ENCODE measurements at regions not wholly inside any gene's neighbourhood (a gene's known extent, or its start where the extent isn't known, plus 50 kb on each side); places are given as distances from the start of the nearest gene placed in this dataset.

GRCh38 chr1:193367863-193368262 is 181.4 kb upstream of the B3GALT2 start:
- H3K27ac ChIP-seq: no peak overlapping the region
- TF ChIP-seq CTCF (IDR thresholded peaks at IDR 0.05) (no peak), ZFX (IDR thresholded peaks at IDR 0.05; ENCODE audit: borderline replicate concordance) (no peak)

GRCh38 chr1:193366764-193367507 is 180.5 kb upstream of the B3GALT2 start:
- TF ChIP-seq ZFX (IDR thresholded peaks at IDR 0.05; ENCODE audit: borderline replicate concordance) (no peak), CTCF (IDR thresholded peaks at IDR 0.05) (no peak)
- H3K27ac ChIP-seq: no peak overlapping the region

DNA sequence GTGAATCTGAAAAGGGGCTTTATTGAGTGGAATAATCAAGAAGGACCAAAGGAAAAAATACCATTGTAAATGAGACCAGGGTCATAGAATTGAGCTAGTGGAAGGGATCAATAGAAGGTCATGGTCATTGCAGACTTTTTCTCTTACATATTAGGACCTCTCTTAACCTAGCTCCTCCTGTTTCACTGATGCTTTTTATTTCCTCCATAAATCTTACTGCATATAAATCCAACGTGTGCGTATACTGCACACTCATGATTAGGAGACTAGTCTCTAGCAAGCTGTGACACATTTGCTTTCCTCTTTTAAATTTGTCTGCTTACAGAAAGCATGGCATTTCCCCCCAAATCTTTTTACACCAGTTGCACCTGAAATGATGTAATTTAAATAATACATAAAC is 179.6 kb upstream of the B3GALT2 start:
- H3K27ac ChIP-seq: no peak overlapping the region
- TF ChIP-seq CTCF (IDR thresholded peaks at IDR 0.05) (no peak), ZFX (IDR thresholded peaks at IDR 0.05; ENCODE audit: borderline replicate concordance) (no peak)

DNA sequence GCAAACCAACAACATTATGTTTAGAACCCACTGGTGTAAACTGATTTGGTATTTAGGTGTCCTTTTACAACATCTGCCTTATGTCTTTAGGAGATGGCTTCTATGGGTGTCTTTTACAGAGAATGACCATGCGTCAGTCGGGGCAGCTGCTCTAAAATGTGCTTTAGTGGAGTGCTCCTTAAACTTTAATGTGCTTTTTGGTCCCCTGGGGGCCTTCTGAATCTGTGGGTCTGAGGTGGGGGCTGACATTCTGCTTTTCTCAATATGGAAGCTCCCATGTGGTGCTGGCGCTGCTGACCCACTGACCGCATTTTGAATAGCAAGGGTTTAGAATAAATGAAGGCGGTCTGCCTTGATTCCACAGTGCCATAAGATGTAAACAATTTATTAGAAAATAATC is 173.2 kb upstream of the B3GALT2 start:
- TF ChIP-seq CTCF (IDR thresholded peaks at IDR 0.05): no peak
- no peak for TF ChIP-seq ZFX (IDR thresholded peaks at IDR 0.05; ENCODE audit: borderline replicate concordance)
- H3K27ac ChIP-seq: no peak overlapping the region

- 0 out of 2 replicates have a peak, but pooled peaks have one; percentile 11 for TF ChIP-seq CTCF (IDR thresholded peaks at IDR 0.05)
- TF ChIP-seq ZFX (IDR thresholded peaks at IDR 0.05; ENCODE audit: borderline replicate concordance): no peak
- no peak overlapping the region for H3K27ac ChIP-seq
Measured at GRCh38 chr1:193358419-193358818, 172.0 kb upstream of the B3GALT2 start.

- no peak overlapping the region for H3K27ac ChIP-seq
- no peak for TF ChIP-seq CTCF (IDR thresholded peaks at IDR 0.05)
- no peak for TF ChIP-seq ZFX (IDR thresholded peaks at IDR 0.05; ENCODE audit: borderline replicate concordance)
Measured at GRCh38 chr1:193356249-193356648, 169.8 kb upstream of the B3GALT2 start.

DNA sequence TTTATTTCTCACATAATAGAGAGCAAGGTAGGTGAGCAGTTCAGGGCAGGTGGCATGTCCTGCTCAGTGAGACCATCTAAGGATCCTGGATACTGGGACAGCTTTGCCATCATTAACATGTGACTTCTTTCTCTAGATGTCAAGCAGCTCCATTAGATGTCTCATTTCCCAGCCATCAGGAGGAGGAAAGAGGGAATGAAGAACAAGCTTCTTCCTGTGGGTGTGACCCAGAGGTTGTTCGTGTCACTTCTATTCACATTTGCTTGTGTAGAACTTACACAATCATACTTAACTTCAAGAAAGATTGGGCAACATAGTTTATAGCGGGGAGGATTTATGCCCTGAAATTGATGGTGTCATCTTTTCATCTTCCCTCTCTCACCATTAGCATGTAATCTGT is 169.2 kb upstream of the B3GALT2 start:
- no peak for TF ChIP-seq CTCF (IDR thresholded peaks at IDR 0.05)
- TF ChIP-seq ZFX (IDR thresholded peaks at IDR 0.05; ENCODE audit: borderline replicate concordance): no peak
- peak overlapping the region; percentile 42 for H3K27ac ChIP-seq

Data from 22Rv1 (cell line).